Upper lobe of left lung (tissue), 4 donors: ENCODE measurements at regions not wholly inside any gene's neighbourhood (a gene's known extent, or its start where the extent isn't known, plus 50 kb on each side); places are given as distances from the start of the nearest gene placed in this dataset.

Experiments used
- CTCF ChIP-seq, 6 experiments: fragments of 450-650 bp in 4 of 6; fragments of 200-600 bp in 2 of 6; sonication (generic) in 2 of 6; IDR thresholded peaks; one replicate each; pipeline ENCODE4 v1.5.1; 2016 to 2019; ENCODE audit warnings: antibody characterized with exemption in 6 of 6
- POLR2A ChIP-seq, 4 donors: fragments of 450-650 bp; IDR thresholded peaks; one replicate each; pipeline ENCODE4 v1.5.1; 2016 to 2017; ENCODE audit warnings: antibody characterized with exemption in 4 of 4, mild to moderate bottlenecking in 2 of 4
- POLR2AphosphoS5 ChIP-seq, 2 donors: sonication (generic); formaldehyde crosslinking; IDR thresholded peaks; one replicate each; pipeline ENCODE4 v1.5.1; 2017; ENCODE audit warnings: antibody characterized with exemption in 2 of 2

GRCh38 chr12:119249383-119250155, 70.8 kb downstream of the HSPB8 start:
- no peak for TF ChIP-seq CTCF (IDR thresholded peaks at IDR 0.05)
- no peak for TF ChIP-seq POLR2AphosphoS5 (IDR thresholded peaks at IDR 0.05)
- no peak for TF ChIP-seq POLR2A (IDR thresholded peaks at IDR 0.05)
